GM12891 (cell line): ENCODE measurements at regions not wholly inside any gene's neighbourhood (a gene's known extent, or its start where the extent isn't known, plus 50 kb on each side); places are given as distances from the start of the nearest gene placed in this dataset.

Experiments
- POLR2A ChIP-seq: IDR thresholded peaks from 2 replicates; pipeline ENCODE4 v1.6.1; 2011; ENCODE audit warnings: low read depth, low read length, control low read depth
- POLR2AphosphoS5 ChIP-seq: IDR thresholded peaks from 2 replicates; pipeline ENCODE4 v1.6.1; 2011; ENCODE audit warnings: low read depth, low read length, control low read depth
- TAF1 ChIP-seq: IDR thresholded peaks from 2 replicates; pipeline ENCODE4 v1.6.1; 2011; ENCODE audit warnings: low read depth, low read length, control low read depth

- TF ChIP-seq POLR2AphosphoS5 (no peak), POLR2A (no peak), TAF1 (no peak)
Measured at GRCh38 chr13:52925775-52926285, 77.4 kb upstream of the PCDH8 start.
